HCT116 (cell line): ENCODE measurements at regions not wholly inside any gene's neighbourhood (a gene's known extent, or its start where the extent isn't known, plus 50 kb on each side); places are given as distances from the start of the nearest gene placed in this dataset.

Experiments
- ATAC-seq: fragments of 200-7000 bp; cut with Tn5 transposase; 2 replicates; pipeline ENCODE4 v1.9.1; 2020; ENCODE audit warnings: mild to moderate bottlenecking, moderate library complexity
- BruUV-seq: library from RNA; stranded (reverse); fragments of 400-500 nt; replicated peaks from 2 replicates; lab custom pipeline; 2021; lab: Mats Ljungman, UMichigan
- CTCF ChIA-PET: fragments of 300-600 bp; sonication (Branson Sonifier 250); formaldehyde crosslinking; loops from one replicate; lab custom pipeline; 2021; ENCODE audit warnings: antibody characterized with exemption; lab: Charles Lee
- POLR2A ChIA-PET: fragments of 300-600, 350-600 bp; sonication (Branson Sonifier 250); formaldehyde crosslinking; loops from one replicate; lab custom pipeline; 2021; ENCODE audit warnings: antibody characterized with exemption; lab: Charles Lee
- RAD21 ChIA-PET, 2 experiments: fragments of 300-600 bp; sonication (Branson Sonifier 250); formaldehyde crosslinking; loops; one replicate each; lab custom pipeline; 2023; ENCODE audit warnings: low total read pairs in 2 of 2; ENCODE audit not compliant: uncharacterized antibody in 2 of 2, unreplicated experiment in 2 of 2, low non-redundant PET in 1 of 2; lab: Charles Lee
- DNase-seq: peaks from one replicate; pipeline ENCODE4 v3.0.0-alpha.2; 2010; ENCODE audit warnings: low read depth, low spot score
- H2AFZ ChIP-seq: fragments of 200-600 bp; shearing (Covaris generic), sonication (generic); 2 replicates; pipeline ENCODE4 v1.6.1; 2017; ENCODE audit warnings: low read depth, mixed run types, mixed read lengths, antibody characterized with exemption, low read length; ENCODE audit not compliant: poor library complexity, severe bottlenecking
- H3K27ac ChIP-seq: 2 replicates; pipeline ENCODE4 v1.5.1; 2012; ENCODE audit warnings: low read depth, low read length
- H3K27me3 ChIP-seq: fragments of 200-600 bp; sonication (generic); 2 replicates; pipeline ENCODE4 v1.6.1; 2016; ENCODE audit warnings: mixed run types, low read length, mixed read lengths; ENCODE audit not compliant: insufficient read depth
- H3K36me3 ChIP-seq, 2 experiments: fragments of 200-500 bp in 1 of 2; fragments of 200-600 bp in 1 of 2; sonication (Bioruptor generic) in 1 of 2; sonication (generic) in 1 of 2; 2 replicates each; pipeline versions ENCODE4 v1.5.1 to v1.6.1; 2014 to 2016; ENCODE audit warnings: low read length in 2 of 2, inconsistent platforms in 1 of 2, mixed read lengths in 1 of 2, mixed run types in 1 of 2; ENCODE audit not compliant: insufficient read depth in 2 of 2, control insufficient read depth in 1 of 2
- H3K4me1 ChIP-seq, 2 experiments: fragments of 200-600 bp in 1 of 2; sonication (generic) in 1 of 2; 2 replicates each; pipeline versions ENCODE4 v1.5.1 to v1.6.1; 2012 to 2017; ENCODE audit warnings: low read length in 2 of 2, inconsistent platforms in 1 of 2, mild to moderate bottlenecking in 1 of 2, mixed read lengths in 1 of 2, mixed run types in 1 of 2, moderate library complexity in 1 of 2; ENCODE audit not compliant: insufficient read depth in 2 of 2, control insufficient read depth in 1 of 2
- H3K4me2 ChIP-seq: fragments of 200-600 bp; sonication (generic); 2 replicates; pipeline ENCODE4 v1.6.1; 2017; ENCODE audit warnings: mixed run types, low read length, mixed read lengths
- H3K4me3 ChIP-seq, 2 experiments: fragments of 200-600 bp in 1 of 2; sonication (generic) in 1 of 2; replicated peaks in 1 of 2; 2 replicates each; pipeline ENCODE4 v1.5.1; 2011 to 2016; ENCODE audit warnings: low read length in 2 of 2, control low read depth in 1 of 2, low read depth in 1 of 2, mild to moderate bottlenecking in 1 of 2, mixed read lengths in 1 of 2, mixed run types in 1 of 2
- H3K79me2 ChIP-seq: fragments of 200-600 bp; sonication (generic); 2 replicates; pipeline ENCODE4 v1.6.1; 2017; ENCODE audit warnings: mild to moderate bottlenecking, mixed run types, low read length, moderate library complexity, mixed read lengths; ENCODE audit not compliant: insufficient read depth
- H3K9ac ChIP-seq: fragments of 200-600 bp; sonication (generic); 2 replicates; pipeline ENCODE4 v1.6.1; 2016; ENCODE audit warnings: low read length, mixed read lengths
- H3K9me2 ChIP-seq: fragments of 200-600 bp; sonication (generic), shearing (Covaris generic); 2 replicates; pipeline ENCODE4 v1.6.1; 2017; ENCODE audit warnings: mixed run types, mild to moderate bottlenecking, moderate library complexity; ENCODE audit not compliant: insufficient read depth
- H3K9me3 ChIP-seq, 2 experiments: fragments of 200-500 bp in 1 of 2; fragments of 200-600 bp in 1 of 2; sonication (Bioruptor generic) in 1 of 2; sonication (generic) in 1 of 2; 2 replicates each; pipeline ENCODE4 v1.6.1; 2014 to 2017; ENCODE audit warnings: low read length in 2 of 2, mixed read lengths in 2 of 2, inconsistent platforms in 1 of 2, low read depth in 1 of 2, mild to moderate bottlenecking in 1 of 2, mixed run types in 1 of 2, moderate library complexity in 1 of 2; ENCODE audit not compliant: control insufficient read depth in 1 of 2, insufficient read depth in 1 of 2
- H4K20me1 ChIP-seq: fragments of 200-600 bp; sonication (generic), shearing (Covaris generic); 2 replicates; pipeline ENCODE4 v1.6.1; 2017; ENCODE audit warnings: mixed run types, mild to moderate bottlenecking, moderate library complexity; ENCODE audit not compliant: insufficient read depth
- ATF3 ChIP-seq: IDR thresholded peaks from 2 replicates; pipeline ENCODE4 v1.6.1; 2012
- CBX3 ChIP-seq: IDR thresholded peaks from 2 replicates; pipeline ENCODE4 v1.6.1; 2012; ENCODE audit warnings: low read depth
- CTCF ChIP-seq, 3 experiments: fragments of 200-600 bp in 1 of 3; sonication (generic) in 1 of 3; IDR thresholded peaks in 2 of 3; conservative IDR thresholded peaks in 1 of 3; 2 replicates each; pipeline ENCODE4 v1.5.1; 2012 to 2017; ENCODE audit warnings: low read depth in 2 of 3, low read length in 2 of 3, antibody characterized with exemption in 1 of 3, borderline replicate concordance in 1 of 3, control low read depth in 1 of 3, mild to moderate bottlenecking in 1 of 3, mixed read lengths in 1 of 3, mixed run types in 1 of 3, moderate library complexity in 1 of 3; ENCODE audit not compliant: insufficient read depth in 1 of 3
- EZH2 ChIP-seq: fragments of 200-600 bp; sonication (generic); IDR thresholded peaks from 2 replicates; pipeline ENCODE4 v1.6.1; 2017; ENCODE audit warnings: antibody characterized with exemption, mixed run types
- EZH2phosphoT487 ChIP-seq: fragments of 200-600 bp; IDR thresholded peaks from 2 replicates; pipeline ENCODE4 v1.6.1; 2018; ENCODE audit warnings: antibody characterized with exemption, borderline replicate concordance
- FOSL1 ChIP-seq: IDR thresholded peaks from 2 replicates; pipeline ENCODE4 v1.6.1; 2012; ENCODE audit warnings: low read depth
- MAX ChIP-seq: IDR thresholded peaks from 2 replicates; pipeline ENCODE4 v1.6.1; 2012
- SIN3A ChIP-seq: IDR thresholded peaks from 2 replicates; pipeline ENCODE4 v1.6.1; 2012; ENCODE audit warnings: low read depth
- SP1 ChIP-seq: IDR thresholded peaks from 2 replicates; pipeline ENCODE4 v1.6.1; 2012; ENCODE audit warnings: low read depth
- ZFX ChIP-seq: fragments of 450-650 bp; IDR thresholded peaks from 2 replicates; pipeline ENCODE4 v1.6.1; 2017
- ZNF274 ChIP-seq: fragments of 200-500 bp; sonication (Bioruptor generic); IDR thresholded peaks from 2 replicates; pipeline ENCODE4 v1.6.1; 2014; ENCODE audit warnings: mild to moderate bottlenecking, low read depth, low read length, inconsistent platforms
- intact Hi-C: fragments of 100-400 bp; cut with micrococcal nuclease; formaldehyde crosslinking; loops from 2 replicates; pipeline ENCODE4 v1.10.0; 2022

GRCh38 chr18:75801178-75801577, 373.7 kb upstream of the SMIM21 start:
- no TSS peak for BruUV-seq
- H4K20me1 ChIP-seq, result no peaks in the 10 kb centered on the region
- TF ChIP-seq ZNF274, result no peak
- TF ChIP-seq ATF3, result no peak
- no peak for TF ChIP-seq MAX
- no peak for TF ChIP-seq CBX3
- TF ChIP-seq ZFX, result no peak
- no peak for TF ChIP-seq EZH2
- no peak for TF ChIP-seq FOSL1
- no peak for TF ChIP-seq SP1
- TF ChIP-seq CTCF (IDR thresholded peaks at IDR 0.05 in 2 of 3, conservative IDR thresholded peaks at IDR 0.05 in 1 of 3; ENCODE audit: borderline replicate concordance in 1 of 3, insufficient read depth in 1 of 3, low read depth in 2 of 3, low read length in 2 of 3), result no peak
- TF ChIP-seq EZH2phosphoT487, result no peak
- no peak for TF ChIP-seq SIN3A
- TF ChIP-seq, all 23 proteins: peak for 0
- Histone ChIP-seq H3K27me3 (no peaks in the 10 kb centered on the region), H2AFZ (no peak overlapping the region), H3K27ac (no peak overlapping the region), H3K4me1 (no peaks in the 10 kb centered on the region), H3K79me2 (no peaks in the 10 kb centered on the region), H3K4me2 (no peak overlapping the region), H3K9ac (no peak overlapping the region), H3K9me2 (no peaks in the 10 kb centered on the region), H3K36me3 (no peaks in the 10 kb centered on the region), H3K4me3 (no peak overlapping the region), H3K9me3 (no peaks in the 10 kb centered on the region)
- POLR2A ChIA-PET, result no interaction called here
- no peak for DNase-seq
- RAD21 ChIA-PET, result no interaction called here
- intact Hi-C loops, result no loop called here
- CTCF ChIA-PET, result no interaction called here
- ATAC-seq, result no peak
